PC-3 (cell line): ENCODE measurements at regions not wholly inside any gene's neighbourhood (a gene's known extent, or its start where the extent isn't known, plus 50 kb on each side); places are given as distances from the start of the nearest gene placed in this dataset.

Experiments
- ATAC-seq: fragments of 200-7000 bp; cut with Tn5 transposase; 2 replicates; pipeline ENCODE4 v1.9.1; 2020; ENCODE audit warnings: mild to moderate bottlenecking, moderate library complexity
- BruUV-seq: library from RNA; stranded (reverse); fragments of 400-500 nt; replicated peaks from 2 replicates; lab custom pipeline; 2021; lab: Mats Ljungman, UMichigan
- CTCF ChIA-PET: fragments of 300-600 bp; sonication (Branson Sonifier 250); formaldehyde crosslinking; loops from one replicate; lab custom pipeline; 2022; ENCODE audit warnings: antibody characterized with exemption; lab: Charles Lee
- POLR2A ChIA-PET: fragments of 300-600 bp; sonication (Branson Sonifier 250); formaldehyde crosslinking; loops from one replicate; lab custom pipeline; 2022; ENCODE audit warnings: antibody characterized with exemption; ENCODE audit not compliant: unreplicated experiment; lab: Charles Lee
- DNase-seq: peaks from one replicate; pipeline ENCODE4 v3.0.0-alpha.2; 2015
- H2AFZ ChIP-seq: fragments of 300-600 bp; sonication (generic); 2 replicates; pipeline ENCODE4 v1.6.0; 2016; ENCODE audit warnings: antibody characterized with exemption, low read length
- H3F3A ChIP-seq: fragments of 300-600 bp; sonication (generic); one replicate; pipeline ENCODE4 v1.6.0; 2017; ENCODE audit warnings: antibody characterized with exemption, low read length, control low read depth, mild to moderate bottlenecking; ENCODE audit not compliant: unreplicated experiment
- H3K27ac ChIP-seq: fragments of 300-600 bp; sonication (generic); 2 replicates; pipeline ENCODE4 v1.5.1; 2016; ENCODE audit warnings: mild to moderate bottlenecking, low read length
- H3K27me3 ChIP-seq: fragments of 300-600 bp; sonication (generic); 2 replicates; pipeline ENCODE4 v1.6.1; 2016; ENCODE audit warnings: low read length, mixed read lengths
- H3K36me3 ChIP-seq: fragments of 300-600 bp; sonication (generic); 2 replicates; pipeline ENCODE4 v1.6.1; 2016; ENCODE audit warnings: low read depth, mixed run types, low read length, mixed read lengths
- H3K4me1 ChIP-seq: fragments of 300-600 bp; sonication (generic); 2 replicates; pipeline ENCODE4 v1.5.1; 2016; ENCODE audit warnings: low read length; ENCODE audit not compliant: insufficient read depth
- H3K4me2 ChIP-seq: fragments of 300-600 bp; sonication (generic); 2 replicates; pipeline ENCODE4 v1.6.0; 2016; ENCODE audit warnings: low read length
- H3K4me3 ChIP-seq: fragments of 300-600 bp; sonication (generic); 2 replicates; pipeline ENCODE4 v1.5.1; 2016; ENCODE audit warnings: mild to moderate bottlenecking, low read length, mixed read lengths
- H3K79me2 ChIP-seq: fragments of 300-600 bp; sonication (generic); 2 replicates; pipeline ENCODE4 v1.6.1; 2017; ENCODE audit warnings: low read length, mixed read lengths
- H3K9ac ChIP-seq: fragments of 300-600 bp; sonication (generic); 2 replicates; pipeline ENCODE4 v1.6.0; 2016; ENCODE audit warnings: mild to moderate bottlenecking, low read length
- H3K9me2 ChIP-seq: fragments of 300-600 bp; sonication (generic); replicated peaks from 2 replicates; pipeline ENCODE4 v1.6.1; 2016; ENCODE audit warnings: mixed run types, low read length, mixed read lengths
- H3K9me3 ChIP-seq: fragments of 300-600 bp; sonication (generic); 2 replicates; pipeline ENCODE4 v1.6.1; 2016; ENCODE audit warnings: low read length, mixed read lengths
- H4K20me1 ChIP-seq: fragments of 300-600 bp; sonication (generic); 2 replicates; pipeline ENCODE4 v1.6.1; 2016; ENCODE audit warnings: low read length, mixed read lengths
- CTCF ChIP-seq: fragments of 300-600 bp; sonication (generic); conservative IDR thresholded peaks from 2 replicates; pipeline ENCODE4 v1.5.1; 2017; ENCODE audit warnings: antibody characterized with exemption, low read depth, mild to moderate bottlenecking, low read length
- EZH2 ChIP-seq: fragments of 300-600 bp; sonication (generic); IDR thresholded peaks from one replicate; pipeline ENCODE4 v1.6.1; 2017; ENCODE audit warnings: antibody characterized with exemption, mild to moderate bottlenecking, low read length; ENCODE audit not compliant: unreplicated experiment
- EZH2phosphoT487 ChIP-seq: fragments of 300-600 bp; sonication (generic); IDR thresholded peaks from 2 replicates; pipeline ENCODE4 v1.6.1; 2018; ENCODE audit warnings: mild to moderate bottlenecking, antibody characterized with exemption, low read length, borderline replicate concordance
- intact Hi-C: fragments of 100-400 bp; cut with micrococcal nuclease; formaldehyde crosslinking; loops from 2 replicates; pipeline ENCODE4 v1.9.0; 2023

GRCh38 chr2:137809252-137809651 lies 155.0 kb upstream of the HNMT start:
- Histone ChIP-seq H3K9ac (no peak overlapping the region), H3K4me1 (no peaks in the 10 kb centered on the region), H4K20me1 (no peaks in the 10 kb centered on the region), H3K79me2 (no peaks in the 10 kb centered on the region), H3F3A (no peaks in the 10 kb centered on the region), H3K9me3 (no peaks in the 10 kb centered on the region), H3K36me3 (no peaks in the 10 kb centered on the region), H3K4me3 (no peak overlapping the region), H2AFZ (no peak overlapping the region), H3K9me2 (no peaks in the 10 kb centered on the region), H3K27ac (no peak overlapping the region), H3K27me3 (peaks cover 42% of the 10 kb centered on the region), H3K4me2 (no peak overlapping the region)
- CTCF ChIA-PET, result no interaction called here
- no peak for DNase-seq
- ATAC-seq, result no peak
- intact Hi-C loops, result no loop called here
- POLR2A ChIA-PET, result no interaction called here
- TF ChIP-seq EZH2 (no peak), EZH2phosphoT487 (no peak), CTCF (no peak)
- no TSS peak for BruUV-seq

- Histone ChIP-seq H4K20me1 (no peaks in the 10 kb centered on the region), H3K9me3 (no peaks in the 10 kb centered on the region), H3F3A (no peaks in the 10 kb centered on the region), H2AFZ (no peak overlapping the region), H3K4me1 (no peaks in the 10 kb centered on the region), H3K9ac (no peak overlapping the region), H3K27ac (no peak overlapping the region), H3K36me3 (no peaks in the 10 kb centered on the region), H3K9me2 (no peaks in the 10 kb centered on the region), H3K27me3 (peaks cover 47% of the 10 kb centered on the region), H3K4me2 (no peak overlapping the region), H3K79me2 (no peaks in the 10 kb centered on the region), H3K4me3 (no peak overlapping the region)
- BruUV-seq, result no TSS peak
- intact Hi-C loops, result no loop called here
- ChIA-PET POLR2A (no interaction called here), CTCF (no interaction called here)
- ATAC-seq (no peak), DNase-seq (no peak)
- TF ChIP-seq CTCF, result no peak
- TF ChIP-seq EZH2phosphoT487, result no peak
- TF ChIP-seq EZH2, result no peak
These were observed 154.4 kb upstream of the HNMT start for GRCh38 chr2:137809837-137810236.

GRCh38 chr2:137812517-137812916 lies 151.8 kb upstream of the HNMT start:
- POLR2A ChIA-PET, result no interaction called here
- H3K9me2 ChIP-seq, result no peaks in the 10 kb centered on the region
- no peak overlapping the region for H3K4me2 ChIP-seq
- no peak overlapping the region for H3K9ac ChIP-seq
- H3K9me3 ChIP-seq, result no peaks in the 10 kb centered on the region
- no peaks in the 10 kb centered on the region for H4K20me1 ChIP-seq
- no peaks in the 10 kb centered on the region for H3K36me3 ChIP-seq
- ATAC-seq (no peak), DNase-seq (no peak)
- intact Hi-C loops, result no loop called here
- CTCF ChIA-PET, result no interaction called here
- H3K27ac ChIP-seq, result no peak overlapping the region
- no peaks in the 10 kb centered on the region for H3K4me1 ChIP-seq
- peaks cover 70% of the 10 kb centered on the region for H3K27me3 ChIP-seq
- H3K79me2 ChIP-seq, result no peaks in the 10 kb centered on the region
- no peaks in the 10 kb centered on the region for H3F3A ChIP-seq
- TF ChIP-seq EZH2 (no peak), CTCF (no peak), EZH2phosphoT487 (no peak)
- no peak overlapping the region for H3K4me3 ChIP-seq
- H2AFZ ChIP-seq, result no peak overlapping the region
- no TSS peak for BruUV-seq
